SK-N-SH (cell line): ENCODE measurements at regions not wholly inside any gene's neighbourhood (a gene's known extent, or its start where the extent isn't known, plus 50 kb on each side); places are given as distances from the start of the nearest gene placed in this dataset.

Source experiments
- CTCF ChIA-PET: fragments of 300-600, 350-600 bp; formaldehyde crosslinking; extraction: SDS; loops from one replicate; lab custom pipeline; 2021; lab: Yijun Ruan, JAX
- POLR2A ChIA-PET: fragments of 350-600 bp; sonication (Branson Sonifier 250); formaldehyde crosslinking; extraction: SDS; loops from one replicate; lab custom pipeline; 2020; ENCODE audit warnings: antibody characterized with exemption, inconsistent platforms; lab: Yijun Ruan, JAX
- DNase-seq: peaks from one replicate; pipeline ENCODE4 v3.0.0; 2012
- H2AFZ ChIP-seq: fragments of 200-600 bp; sonication (generic); 2 replicates; pipeline ENCODE4 v1.8.1; 2016; ENCODE audit warnings: antibody characterized with exemption, mild to moderate bottlenecking, low read depth
- H3F3A ChIP-seq: fragments of 200-600 bp; sonication (generic); replicated peaks from 2 replicates; pipeline ENCODE3; 2016; ENCODE audit warnings: antibody characterized with exemption, mild to moderate bottlenecking; ENCODE audit not compliant: insufficient read depth
- H3K27ac ChIP-seq, 2 experiments: fragments of 200-500 bp in 1 of 2; fragments of 200-600 bp in 1 of 2; sonication (Bioruptor generic) in 1 of 2; sonication (generic), shearing (Covaris generic) in 1 of 2; 2 replicates each; pipeline versions ENCODE4 v1.5.1 to v1.6.1; 2014 to 2016; ENCODE audit warnings: low read depth in 2 of 2, inconsistent platforms in 1 of 2, low read length in 1 of 2, mild to moderate bottlenecking in 1 of 2, mixed read lengths in 1 of 2
- H3K27me3 ChIP-seq: fragments of 200-600 bp; sonication (generic), shearing (Covaris generic); 2 replicates; pipeline ENCODE4 v1.6.1; 2016; ENCODE audit warnings: mixed run types; ENCODE audit not compliant: insufficient read depth
- H3K36me3 ChIP-seq, 2 experiments: fragments of 200-500 bp in 1 of 2; fragments of 200-600 bp in 1 of 2; sonication (Bioruptor generic) in 1 of 2; sonication (generic) in 1 of 2; replicated peaks in 1 of 2; 2 replicates each; pipeline versions ENCODE3 to v1.5.1; 2014 to 2016; ENCODE audit warnings: low read length in 1 of 2, mild to moderate bottlenecking in 1 of 2; ENCODE audit not compliant: insufficient read depth in 2 of 2, control insufficient read depth in 1 of 2
- H3K4me1 ChIP-seq, 2 experiments: fragments of 200-500 bp in 1 of 2; fragments of 200-600 bp in 1 of 2; sonication (Bioruptor generic) in 1 of 2; sonication (generic), shearing (Covaris generic) in 1 of 2; 2 replicates each; pipeline versions ENCODE4 v1.5.1 to v1.6.1; 2014 to 2016; ENCODE audit warnings: low read depth in 1 of 2, low read length in 1 of 2, mixed run types in 1 of 2; ENCODE audit not compliant: insufficient read depth in 2 of 2, control insufficient read depth in 1 of 2
- H3K4me2 ChIP-seq: fragments of 200-600 bp; sonication (generic), shearing (Covaris generic); 2 replicates; pipeline ENCODE4 v1.6.1; 2017; ENCODE audit warnings: mixed run types
- H3K4me3 ChIP-seq, 2 experiments: fragments of 200-500 bp in 1 of 2; fragments of 200-600 bp in 1 of 2; sonication (Bioruptor generic) in 1 of 2; sonication (generic), shearing (Covaris generic) in 1 of 2; 2 replicates each; pipeline versions ENCODE4 v1.5.1 to v1.8.1; 2014 to 2016; ENCODE audit warnings: low read depth in 2 of 2, inconsistent platforms in 1 of 2, low read length in 1 of 2, mild to moderate bottlenecking in 1 of 2, mixed read lengths in 1 of 2, moderate library complexity in 1 of 2
- H3K79me2 ChIP-seq: fragments of 200-600 bp; sonication (generic); 2 replicates; pipeline ENCODE4 v1.8.1; 2017; ENCODE audit warnings: mild to moderate bottlenecking; ENCODE audit not compliant: insufficient read depth
- H3K9ac ChIP-seq: fragments of 200-600 bp; sonication (generic); 2 replicates; pipeline ENCODE4 v1.6.1; 2017; ENCODE audit warnings: mixed run types
- H3K9me2 ChIP-seq: fragments of 200-600 bp; sonication (generic); 2 replicates; pipeline ENCODE4 v1.6.1; 2017; ENCODE audit warnings: mixed run types
- H3K9me3 ChIP-seq: fragments of 200-600 bp; sonication (generic); 2 replicates; pipeline ENCODE4 v1.6.1; 2017; ENCODE audit warnings: mixed run types, mild to moderate bottlenecking, moderate library complexity
- H4K20me1 ChIP-seq: fragments of 200-600 bp; sonication (generic); 2 replicates; pipeline ENCODE4 v1.6.1; 2017; ENCODE audit warnings: mild to moderate bottlenecking, mixed run types; ENCODE audit not compliant: insufficient read depth
- CHD2 ChIP-seq: fragments of 150-350 bp; IDR thresholded peaks from 2 replicates; pipeline ENCODE4 v1.6.1; 2018; ENCODE audit warnings: low read length; ENCODE audit not compliant: partially characterized antibody
- ELF1 ChIP-seq: IDR thresholded peaks from 2 replicates; pipeline ENCODE4 v1.4.0; 2012
- EP300 ChIP-seq, 2 experiments: IDR thresholded peaks; 2 replicates each; pipeline versions ENCODE4 v1.4.0 to v1.6.1; 2012; ENCODE audit warnings: borderline replicate concordance in 1 of 2, low read depth in 1 of 2, low read length in 1 of 2
- EZH2phosphoT487 ChIP-seq: fragments of 200-600 bp; sonication (generic); IDR thresholded peaks from 2 replicates; pipeline ENCODE4 v1.6.1; 2017; ENCODE audit warnings: low read depth, mixed run types, mild to moderate bottlenecking, antibody characterized with exemption, moderate library complexity, borderline replicate concordance
- FOSL2 ChIP-seq: IDR thresholded peaks from 2 replicates; pipeline ENCODE4 v1.4.0; 2012; ENCODE audit warnings: low read depth, mild to moderate bottlenecking, moderate library complexity, borderline replicate concordance
- FOXJ3 ChIP-seq: sonication (generic); formaldehyde crosslinking; IDR thresholded peaks from 2 replicates; pipeline ENCODE4 v1.5.1; 2020; ENCODE audit warnings: mild to moderate bottlenecking, missing genetic modification reagents
- FOXM1 ChIP-seq: IDR thresholded peaks from 2 replicates; pipeline ENCODE4 v1.4.0; 2012; ENCODE audit warnings: low read depth, mild to moderate bottlenecking
- JUND ChIP-seq: IDR thresholded peaks from 2 replicates; pipeline ENCODE4 v1.4.0; 2012
- MEF2A ChIP-seq: IDR thresholded peaks from 2 replicates; pipeline ENCODE4 v1.4.0; 2012; ENCODE audit warnings: low read depth, borderline replicate concordance
- NRF1 ChIP-seq: IDR thresholded peaks from 2 replicates; pipeline ENCODE4 v1.6.1; 2012; ENCODE audit warnings: low read depth, mild to moderate bottlenecking, low read length
- POLR2AphosphoS5 ChIP-seq: IDR thresholded peaks from 2 replicates; pipeline ENCODE4 v1.6.1; 2012; ENCODE audit warnings: low read depth, low read length
- RAD21 ChIP-seq: IDR thresholded peaks from 2 replicates; pipeline ENCODE4 v1.6.1; 2012; ENCODE audit warnings: mild to moderate bottlenecking, low read length
- RCOR1 ChIP-seq: fragments of 150-350 bp; IDR thresholded peaks from 2 replicates; pipeline ENCODE4 v1.6.1; 2017; ENCODE audit warnings: antibody characterized with exemption, low read length
- TAF1 ChIP-seq: IDR thresholded peaks from 2 replicates; pipeline ENCODE4 v1.6.1; 2012; ENCODE audit warnings: low read depth, mild to moderate bottlenecking, low read length, moderate library complexity, borderline replicate concordance
- TCF12 ChIP-seq: IDR thresholded peaks from 2 replicates; pipeline ENCODE4 v1.4.0; 2012
- WGBS: methylation state at CpG from one replicate; pipeline ENCODE4 v1.1.6; 2017; ENCODE audit warnings: low lambda C conversion rate; 5-methylcytosine and 5-hydroxymethylcytosine counted together
- TF ChIP-seq, protein P1 (sequence below): IDR thresholded peaks from 2 replicates; pipeline ENCODE4 v1.4.0; 2012; ENCODE audit warnings: low read depth, borderline replicate concordance
- TF ChIP-seq, protein P2 (sequence below): IDR thresholded peaks from 2 replicates; pipeline ENCODE4 v1.4.0; 2012; ENCODE audit warnings: low read depth
- TF ChIP-seq, protein P3 (sequence below): IDR thresholded peaks from 2 replicates; pipeline ENCODE4; 2012

DNA sequence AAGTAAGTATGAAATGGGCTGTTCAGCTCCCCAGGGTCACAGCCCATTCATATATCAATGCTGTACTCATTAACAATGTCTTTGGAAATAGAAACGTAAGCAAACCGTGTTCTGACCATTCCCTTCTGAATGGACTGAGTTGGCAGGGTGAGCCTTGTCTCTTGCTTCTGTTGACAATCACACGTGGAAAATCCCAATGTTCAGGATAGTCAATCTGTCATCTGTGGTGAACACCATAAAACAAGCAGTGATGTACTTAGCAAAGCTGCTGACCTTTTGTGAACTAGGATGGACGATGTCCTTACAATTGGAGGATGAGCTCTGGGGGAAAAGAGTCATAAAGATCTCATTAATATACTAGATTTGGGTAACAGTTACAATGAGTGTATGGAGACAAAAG lies 109.6 kb upstream of the PAQR3 start:
- CTCF ChIA-PET: interaction anchor here (0.6 to 1.4 kb wide), 3 partner anchors 41 to 249 kb away, joined by 3 read pairs; no protein-coding TSS in a partner anchor
- Histone ChIP-seq H3K4me2 (no peak overlapping the region), H3K9me3 (no peaks in the 10 kb centered on the region), H3K27me3 (no peaks in the 10 kb centered on the region), H3F3A (no peaks in the 10 kb centered on the region), H2AFZ (no peak overlapping the region), H3K9ac (no peak overlapping the region), H4K20me1 (no peaks in the 10 kb centered on the region), H3K27ac (no peak overlapping the region), H3K4me3 (no peak overlapping the region), H3K36me3 (no peaks in the 10 kb centered on the region), H3K9me2 (no peaks in the 10 kb centered on the region), H3K79me2 (no peaks in the 10 kb centered on the region), H3K4me1 (peaks cover 0 to 6% of the 10 kb centered on the region in 2 experiments; a peak in 2 of 4 replicates)
- no peak for DNase-seq
- WGBS: 52% methylated on average over 4 of the region's 4 CpGs
- TF ChIP-seq, protein P1, sequence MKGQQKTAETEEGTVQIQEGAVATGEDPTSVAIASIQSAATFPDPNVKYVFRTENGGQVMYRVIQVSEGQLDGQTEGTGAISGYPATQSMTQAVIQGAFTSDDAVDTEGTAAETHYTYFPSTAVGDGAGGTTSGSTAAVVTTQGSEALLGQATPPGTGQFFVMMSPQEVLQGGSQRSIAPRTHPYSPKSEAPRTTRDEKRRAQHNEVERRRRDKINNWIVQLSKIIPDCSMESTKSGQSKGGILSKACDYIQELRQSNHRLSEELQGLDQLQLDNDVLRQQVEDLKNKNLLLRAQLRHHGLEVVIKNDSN: no peak
- TF ChIP-seq POLR2AphosphoS5: no peak
- POLR2A ChIA-PET: no interaction called here

DNA sequence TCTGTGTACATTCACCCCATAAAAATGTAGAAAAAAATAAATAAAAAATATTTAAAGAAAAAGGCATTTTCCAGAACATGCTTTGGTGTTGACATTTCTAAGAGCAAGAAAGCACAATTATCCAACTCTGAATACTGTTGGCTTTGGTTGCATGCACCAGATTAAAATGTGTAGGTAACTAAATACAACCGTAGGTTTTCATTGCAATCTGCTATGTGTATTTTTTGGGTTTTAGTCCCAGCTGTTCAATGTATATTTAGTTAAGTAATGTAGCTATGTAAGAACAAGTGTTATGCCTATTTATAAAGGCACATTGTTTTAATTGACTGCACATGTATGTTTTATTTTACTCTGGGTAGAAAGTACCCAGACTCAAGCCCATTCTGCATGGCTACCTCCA lies 108.1 kb upstream of the PAQR3 start:
- no peak for DNase-seq
- H3K9me2 ChIP-seq: no peaks in the 10 kb centered on the region
- H3F3A ChIP-seq: no peaks in the 10 kb centered on the region
- no peaks in the 10 kb centered on the region for H3K79me2 ChIP-seq
- no peak overlapping the region for H3K27ac ChIP-seq
- 65% methylated on average over 1 of the region's 1 CpG for WGBS
- H3K27me3 ChIP-seq: no peaks in the 10 kb centered on the region
- TF ChIP-seq FOXM1 (no peak), ELF1 (no peak), TCF12 (no peak), NRF1 (no peak), FOXJ3 (no peak), TAF1 (no peak), JUND (no peak), CHD2 (no peak), EZH2phosphoT487 (no peak), FOSL2 (no peak), MEF2A (no peak), POLR2AphosphoS5 (no peak), RCOR1 (no peak), RAD21 (no peak), EP300 (IDR thresholded peaks at IDR 0.05; ENCODE audit: borderline replicate concordance in 1 of 2, low read depth in 1 of 2, low read length in 1 of 2) (no peak)
- TF ChIP-seq, protein P2, sequence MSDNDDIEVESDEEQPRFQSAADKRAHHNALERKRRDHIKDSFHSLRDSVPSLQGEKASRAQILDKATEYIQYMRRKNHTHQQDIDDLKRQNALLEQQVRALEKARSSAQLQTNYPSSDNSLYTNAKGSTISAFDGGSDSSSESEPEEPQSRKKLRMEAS: no peak
- TF ChIP-seq, protein P3, sequence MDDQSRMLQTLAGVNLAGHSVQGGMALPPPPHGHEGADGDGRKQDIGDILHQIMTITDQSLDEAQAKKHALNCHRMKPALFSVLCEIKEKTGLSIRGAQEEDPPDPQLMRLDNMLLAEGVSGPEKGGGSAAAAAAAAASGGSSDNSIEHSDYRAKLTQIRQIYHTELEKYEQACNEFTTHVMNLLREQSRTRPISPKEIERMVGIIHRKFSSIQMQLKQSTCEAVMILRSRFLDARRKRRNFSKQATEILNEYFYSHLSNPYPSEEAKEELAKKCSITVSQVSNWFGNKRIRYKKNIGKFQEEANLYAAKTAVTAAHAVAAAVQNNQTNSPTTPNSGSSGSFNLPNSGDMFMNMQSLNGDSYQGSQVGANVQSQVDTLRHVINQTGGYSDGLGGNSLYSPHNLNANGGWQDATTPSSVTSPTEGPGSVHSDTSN: no peak
- POLR2A ChIA-PET: no interaction called here
- H3K36me3 ChIP-seq: no peaks in the 10 kb centered on the region
- H3K9ac ChIP-seq: no peak overlapping the region
- peaks cover 0 to 8% of the 10 kb centered on the region in 2 experiments; a peak in 2 of 4 replicates for H3K4me1 ChIP-seq
- no peaks in the 10 kb centered on the region for H3K9me3 ChIP-seq
- no peaks in the 10 kb centered on the region for H4K20me1 ChIP-seq
- no peak overlapping the region for H3K4me3 ChIP-seq
- H3K4me2 ChIP-seq: no peak overlapping the region
- H2AFZ ChIP-seq: no peak overlapping the region
- CTCF ChIA-PET: interaction anchor here (1.1 kb wide), 1 partner anchor 1289 kb away, joined by 3 read pairs; no protein-coding TSS in a partner anchor
